C4-2B (cell line): ENCODE measurements at regions not wholly inside any gene's neighbourhood (a gene's known extent, or its start where the extent isn't known, plus 50 kb on each side); places are given as distances from the start of the nearest gene placed in this dataset.

Experiments
- H3K27ac ChIP-seq: fragments of 450-650 bp; 2 replicates; pipeline ENCODE4 v1.5.1; 2017
- ZFX ChIP-seq: fragments of 450-650 bp; IDR thresholded peaks from 2 replicates; pipeline ENCODE4 v1.6.1; 2017
- TF ChIP-seq, protein P1 (sequence below): fragments of 450-650 bp; conservative IDR thresholded peaks from 2 replicates; pipeline ENCODE4 v1.5.1; 2017; ENCODE audit warnings: mild to moderate bottlenecking

GRCh38 chr2:53260568-53260967 is 507.0 kb upstream of the CHAC2 start:
- no peak overlapping the region for H3K27ac ChIP-seq
- TF ChIP-seq, protein P1, sequence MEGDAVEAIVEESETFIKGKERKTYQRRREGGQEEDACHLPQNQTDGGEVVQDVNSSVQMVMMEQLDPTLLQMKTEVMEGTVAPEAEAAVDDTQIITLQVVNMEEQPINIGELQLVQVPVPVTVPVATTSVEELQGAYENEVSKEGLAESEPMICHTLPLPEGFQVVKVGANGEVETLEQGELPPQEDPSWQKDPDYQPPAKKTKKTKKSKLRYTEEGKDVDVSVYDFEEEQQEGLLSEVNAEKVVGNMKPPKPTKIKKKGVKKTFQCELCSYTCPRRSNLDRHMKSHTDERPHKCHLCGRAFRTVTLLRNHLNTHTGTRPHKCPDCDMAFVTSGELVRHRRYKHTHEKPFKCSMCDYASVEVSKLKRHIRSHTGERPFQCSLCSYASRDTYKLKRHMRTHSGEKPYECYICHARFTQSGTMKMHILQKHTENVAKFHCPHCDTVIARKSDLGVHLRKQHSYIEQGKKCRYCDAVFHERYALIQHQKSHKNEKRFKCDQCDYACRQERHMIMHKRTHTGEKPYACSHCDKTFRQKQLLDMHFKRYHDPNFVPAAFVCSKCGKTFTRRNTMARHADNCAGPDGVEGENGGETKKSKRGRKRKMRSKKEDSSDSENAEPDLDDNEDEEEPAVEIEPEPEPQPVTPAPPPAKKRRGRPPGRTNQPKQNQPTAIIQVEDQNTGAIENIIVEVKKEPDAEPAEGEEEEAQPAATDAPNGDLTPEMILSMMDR = no peak
- TF ChIP-seq ZFX = no peak

- TF ChIP-seq ZFX = no peak
- TF ChIP-seq, protein P1 = no peak
- H3K27ac ChIP-seq = no peak overlapping the region
Observed at GRCh38 chr2:53259395-53260009, 508.1 kb upstream of the CHAC2 start.

DNA sequence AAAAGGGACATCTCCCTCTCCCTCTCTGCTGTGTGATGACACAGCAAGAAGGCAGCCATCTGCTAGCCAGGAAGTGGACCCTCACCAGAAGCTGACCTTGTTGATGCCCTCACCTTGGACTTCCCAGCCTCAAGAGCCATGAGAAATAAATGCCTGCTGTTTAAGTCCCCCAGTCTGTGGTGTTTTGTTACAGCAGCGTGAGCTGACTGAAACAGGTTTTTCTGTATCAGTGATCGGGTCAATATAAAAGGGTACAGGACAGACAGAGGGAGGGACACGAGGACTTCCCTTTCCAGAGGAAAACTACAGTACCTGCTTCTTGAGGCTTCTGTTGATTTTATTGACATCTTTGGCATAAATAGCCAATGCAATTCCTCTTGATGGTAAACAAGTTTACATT is 510.3 kb upstream of the CHAC2 start:
- H3K27ac ChIP-seq = no peak overlapping the region
- TF ChIP-seq ZFX = no peak
- TF ChIP-seq, protein P1 = no peak

DNA sequence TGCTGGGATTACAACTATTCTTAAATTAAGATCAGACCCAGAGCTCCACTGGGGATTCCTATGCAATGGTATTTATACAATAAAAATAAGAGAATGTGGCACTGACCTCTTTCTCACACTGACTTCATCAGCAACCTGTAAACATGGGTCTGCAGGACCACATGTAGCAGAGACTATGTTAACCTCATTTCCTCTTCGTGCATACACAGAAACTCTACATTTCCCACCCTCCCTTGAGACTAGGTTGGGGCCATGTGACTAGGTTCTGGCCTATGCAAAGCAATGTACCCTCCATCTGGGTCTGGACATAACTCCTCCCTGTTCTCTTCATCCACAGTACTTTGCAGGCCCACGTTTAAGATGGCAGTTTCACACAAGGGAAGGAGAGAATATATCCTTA is 514.4 kb upstream of the CHAC2 start:
- TF ChIP-seq ZFX = no peak
- TF ChIP-seq, protein P1 = no peak
- no peak overlapping the region for H3K27ac ChIP-seq

DNA sequence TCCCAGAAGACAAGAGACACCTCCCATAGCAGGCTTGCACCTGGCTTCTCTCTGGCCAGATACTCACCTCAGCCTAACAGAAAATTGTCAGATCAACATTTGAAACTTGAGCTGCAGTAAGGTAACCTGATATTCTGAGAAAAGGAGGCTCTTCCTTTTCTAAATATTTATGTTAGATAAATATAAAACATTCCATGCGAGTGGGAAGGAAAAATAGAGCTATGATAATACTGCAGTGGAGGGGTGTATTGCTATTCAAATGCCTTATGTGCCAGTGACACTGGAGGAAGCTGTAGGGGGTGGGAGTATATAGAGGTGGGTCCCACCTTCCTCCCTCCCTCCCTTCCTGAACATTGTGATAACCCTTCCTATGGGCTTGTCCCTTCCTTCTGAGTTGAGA is 515.5 kb upstream of the CHAC2 start:
- TF ChIP-seq, protein P1 = no peak
- TF ChIP-seq ZFX = no peak
- no peak overlapping the region for H3K27ac ChIP-seq

- TF ChIP-seq, protein P1 = no peak
- no peak for TF ChIP-seq ZFX
- no peak overlapping the region for H3K27ac ChIP-seq
Observed at GRCh38 chr2:53247956-53248735, 519.5 kb upstream of the CHAC2 start.

DNA sequence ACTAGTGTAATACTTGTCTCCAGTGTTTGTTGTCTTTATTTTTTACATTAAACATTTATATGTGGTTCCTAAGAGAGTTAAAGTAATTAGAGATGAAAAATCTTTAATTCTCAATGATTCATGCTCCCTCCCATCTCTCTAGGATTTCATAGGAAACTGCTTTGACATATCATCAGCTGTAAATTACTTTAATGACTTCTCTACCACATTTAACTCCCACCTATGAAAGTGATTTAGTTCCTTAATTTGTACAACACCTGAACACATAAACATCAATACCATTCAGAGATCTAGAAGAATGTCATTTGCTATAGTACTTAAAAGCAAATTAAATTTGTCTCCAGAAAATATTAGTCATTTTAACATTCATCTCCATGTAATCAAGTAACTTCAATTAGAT is 524.2 kb upstream of the CHAC2 start:
- H3K27ac ChIP-seq = no peak overlapping the region

More for the DNA sequence above, 524.2 kb upstream of the CHAC2 start:
- TF ChIP-seq, protein P1 = no peak
- TF ChIP-seq ZFX = no peak
